NOMO-1 treated with dmso at 0.1 percent for 144 hours (cell line): ENCODE measurements at regions not wholly inside any gene's neighbourhood (a gene's known extent, or its start where the extent isn't known, plus 50 kb on each side); places are given as distances from the start of the nearest gene placed in this dataset.

ENCODE experiments used
- DNase-seq: peaks from one replicate; lab custom pipeline; 2025; ENCODE audit not compliant: unreplicated experiment; lab: John Stamatoyannopoulos, UW

- no peak for DNase-seq
Observed at GRCh38 chr9:38164659-38165221, 95.7 kb upstream of the SHB start.

GRCh38 chr9:38163518-38163917 is 94.5 kb upstream of the SHB start:
- DNase-seq: no peak

DNA sequence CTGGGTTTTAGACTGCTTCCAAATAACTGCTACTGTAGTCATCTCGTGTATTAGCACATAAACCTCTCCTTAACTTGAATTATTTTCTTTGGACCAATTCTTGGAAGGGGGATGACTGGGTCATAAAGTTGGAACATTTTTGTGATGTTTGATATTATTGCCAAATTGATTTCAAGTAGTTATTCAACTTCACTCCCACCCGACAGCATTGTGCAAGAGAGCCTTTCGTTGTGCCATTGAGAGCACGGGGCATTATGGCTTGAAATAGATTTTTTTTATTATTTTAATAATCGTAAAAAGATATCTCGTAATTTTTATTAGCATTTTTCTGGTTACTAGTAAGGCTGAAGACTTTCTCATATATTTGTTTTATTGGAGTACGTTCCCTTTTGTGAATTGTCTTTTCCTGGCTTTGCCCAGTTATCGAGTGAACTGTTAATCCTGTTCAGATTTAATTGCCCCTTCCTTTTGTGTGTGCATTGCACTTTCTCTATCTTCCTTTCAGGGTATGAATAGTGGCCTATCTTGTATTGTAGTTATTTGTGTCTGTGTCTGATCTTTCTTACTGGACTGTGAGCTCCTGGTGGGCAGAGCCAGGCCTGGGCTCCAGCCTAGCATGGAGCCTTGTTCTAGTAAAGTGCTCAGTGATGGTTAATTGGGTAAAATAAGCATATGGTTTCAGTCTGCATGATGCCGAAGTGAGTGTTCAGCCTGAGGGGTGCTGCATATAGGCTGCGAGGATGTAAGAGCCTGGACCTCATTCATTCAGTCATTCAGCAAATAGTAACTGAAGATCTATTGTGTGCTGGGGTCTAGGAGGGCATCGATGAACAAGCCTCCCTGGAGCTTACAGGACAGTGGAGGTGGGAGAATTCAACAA is 93.5 kb upstream of the SHB start:
- DNase-seq: no peak

DNA sequence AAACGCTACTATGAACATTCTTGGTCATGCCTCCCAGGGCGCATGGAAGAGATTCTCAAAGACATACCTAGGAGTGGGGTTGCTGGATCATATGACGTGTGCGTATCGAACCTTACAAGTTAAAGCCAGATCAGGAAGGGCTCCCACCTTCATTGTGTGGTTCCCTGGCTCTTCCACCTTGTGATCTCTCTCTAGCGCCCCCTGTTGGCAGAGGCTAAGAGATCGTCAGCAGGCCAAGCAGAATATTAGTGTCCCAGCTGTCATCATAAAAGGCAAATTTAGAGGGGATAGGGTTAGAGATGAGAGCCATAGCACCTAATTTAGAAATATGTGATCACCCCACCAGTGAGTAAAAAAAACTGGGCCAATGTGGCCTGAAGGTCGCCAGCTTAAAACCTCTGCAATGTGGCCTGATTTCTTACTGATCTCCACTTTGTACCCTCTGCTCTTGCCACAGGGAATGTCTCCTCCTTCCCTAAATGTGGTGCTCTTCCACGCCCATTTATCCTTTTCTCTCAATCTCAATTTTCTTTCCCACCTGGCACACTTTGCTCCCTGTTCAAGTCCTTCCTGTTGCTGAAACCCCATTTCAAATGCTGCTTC is 91.7 kb upstream of the SHB start:
- no peak for DNase-seq

GRCh38 chr9:38159599-38159998 is 90.6 kb upstream of the SHB start:
- no peak for DNase-seq

DNA sequence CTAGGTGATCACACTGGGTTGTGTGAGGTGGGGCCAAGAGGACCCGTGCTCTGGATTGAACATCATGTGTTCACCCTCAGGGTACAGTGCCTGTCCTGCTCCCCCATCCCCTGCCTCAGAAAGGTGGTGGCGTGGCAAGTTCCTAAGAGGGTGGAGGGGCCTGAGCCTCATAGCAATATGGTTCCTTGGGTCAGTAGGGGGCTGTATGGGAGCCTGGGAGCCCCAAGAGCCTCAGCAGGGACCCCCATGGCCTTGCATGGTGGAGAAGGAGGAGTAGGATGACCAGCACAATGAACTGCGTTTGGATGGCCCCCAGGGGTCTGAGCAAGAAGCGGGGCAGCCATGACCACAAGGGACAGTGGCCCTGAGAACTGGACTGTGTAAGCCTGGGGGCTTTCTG is 89.6 kb upstream of the SHB start:
- DNase-seq: no peak

GRCh38 chr9:38157711-38158110 is 88.7 kb upstream of the SHB start:
- no peak for DNase-seq

DNA sequence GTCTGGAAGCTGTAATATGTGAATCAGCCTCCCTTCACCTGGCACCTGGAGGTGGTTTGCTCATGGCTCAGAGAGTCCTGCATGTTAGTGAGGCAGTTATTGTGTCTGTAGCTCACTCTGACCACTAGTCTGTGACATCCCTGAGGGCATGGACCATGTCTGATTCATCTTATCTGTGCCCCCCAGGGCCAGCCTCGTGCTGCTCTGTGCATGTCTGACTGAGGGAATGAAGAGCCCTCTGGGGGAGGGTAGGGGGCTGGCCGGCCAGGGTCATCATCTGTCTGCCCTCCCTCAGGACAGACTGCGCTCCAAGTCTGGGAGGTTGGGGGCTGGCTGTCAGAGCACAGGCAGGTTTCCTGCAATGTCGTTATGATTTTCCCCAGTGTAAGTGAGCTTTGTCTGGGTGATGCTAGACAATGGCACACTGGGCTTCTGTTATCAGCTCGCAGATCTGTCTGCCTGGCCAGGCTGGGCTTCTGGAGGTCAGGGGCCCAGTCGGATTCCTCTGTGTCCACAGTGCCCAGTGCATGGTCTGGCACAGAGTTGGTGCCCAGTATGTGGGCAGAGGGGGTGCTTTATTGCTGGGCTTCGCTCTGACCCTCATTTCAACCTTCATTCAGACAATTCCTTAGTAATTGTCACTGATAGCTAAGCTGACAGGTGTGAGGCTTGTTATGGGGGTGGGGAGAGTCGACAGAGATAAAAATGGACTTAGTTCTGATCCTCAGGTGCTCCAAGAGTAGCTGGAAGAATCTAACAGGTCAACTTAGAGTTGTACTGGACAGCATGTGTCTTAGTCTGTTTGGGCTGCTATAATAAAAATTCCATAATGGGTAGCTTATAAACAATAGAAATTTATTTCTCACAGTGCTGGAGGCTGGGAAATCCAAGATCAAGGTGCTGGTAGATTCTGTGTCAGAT is 85.7 kb upstream of the SHB start:
- DNase-seq: no peak

- no peak for DNase-seq
Observed at GRCh38 chr9:38153910-38154291, 84.9 kb upstream of the SHB start.

- no peak for DNase-seq
Observed at GRCh38 chr9:38153152-38153909, 84.3 kb upstream of the SHB start.

DNA sequence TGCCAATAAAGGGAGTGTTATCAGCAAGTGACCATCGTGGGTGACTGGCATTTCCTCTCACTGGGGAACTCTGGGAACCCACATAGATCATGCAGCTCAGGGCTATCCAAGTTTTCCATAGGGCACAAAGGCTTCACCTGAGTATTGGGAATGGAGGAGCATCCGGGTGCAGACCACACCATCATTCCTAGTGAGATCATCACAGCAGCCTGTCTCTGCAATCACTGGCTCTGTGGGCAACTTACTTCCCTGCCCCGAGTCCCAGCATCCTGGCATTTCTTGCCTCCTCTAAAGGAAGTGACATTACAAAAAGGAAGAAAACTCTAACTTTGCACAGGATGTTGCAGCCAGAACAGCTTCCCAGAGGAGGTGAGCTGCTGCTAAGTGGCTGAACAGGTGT is 80.6 kb upstream of the SHB start:
- no peak for DNase-seq

- DNase-seq: no peak
Observed at GRCh38 chr9:38146844-38147243, 77.8 kb upstream of the SHB start.

GRCh38 chr9:38145526-38146053 is 76.6 kb upstream of the SHB start:
- DNase-seq: no peak

DNA sequence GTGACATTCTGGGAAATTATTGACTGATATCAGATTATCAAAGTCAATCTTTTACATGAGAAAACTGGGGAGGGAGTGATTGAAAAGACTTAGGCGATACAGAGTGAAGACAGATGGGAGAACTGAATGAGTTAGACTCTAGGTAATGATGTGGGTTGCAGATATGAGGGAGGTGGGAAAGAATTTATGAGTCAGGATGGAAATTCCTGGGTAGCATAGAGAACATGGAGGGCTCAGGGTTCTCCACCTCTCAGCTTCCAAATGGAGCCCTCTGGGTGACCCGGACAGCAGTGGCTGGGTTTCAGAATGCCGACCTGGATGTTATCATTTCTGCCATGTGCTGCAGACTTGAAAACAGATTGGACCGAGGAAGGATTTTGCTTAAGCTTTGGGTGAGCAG is 75.4 kb upstream of the SHB start:
- DNase-seq: no peak

DNA sequence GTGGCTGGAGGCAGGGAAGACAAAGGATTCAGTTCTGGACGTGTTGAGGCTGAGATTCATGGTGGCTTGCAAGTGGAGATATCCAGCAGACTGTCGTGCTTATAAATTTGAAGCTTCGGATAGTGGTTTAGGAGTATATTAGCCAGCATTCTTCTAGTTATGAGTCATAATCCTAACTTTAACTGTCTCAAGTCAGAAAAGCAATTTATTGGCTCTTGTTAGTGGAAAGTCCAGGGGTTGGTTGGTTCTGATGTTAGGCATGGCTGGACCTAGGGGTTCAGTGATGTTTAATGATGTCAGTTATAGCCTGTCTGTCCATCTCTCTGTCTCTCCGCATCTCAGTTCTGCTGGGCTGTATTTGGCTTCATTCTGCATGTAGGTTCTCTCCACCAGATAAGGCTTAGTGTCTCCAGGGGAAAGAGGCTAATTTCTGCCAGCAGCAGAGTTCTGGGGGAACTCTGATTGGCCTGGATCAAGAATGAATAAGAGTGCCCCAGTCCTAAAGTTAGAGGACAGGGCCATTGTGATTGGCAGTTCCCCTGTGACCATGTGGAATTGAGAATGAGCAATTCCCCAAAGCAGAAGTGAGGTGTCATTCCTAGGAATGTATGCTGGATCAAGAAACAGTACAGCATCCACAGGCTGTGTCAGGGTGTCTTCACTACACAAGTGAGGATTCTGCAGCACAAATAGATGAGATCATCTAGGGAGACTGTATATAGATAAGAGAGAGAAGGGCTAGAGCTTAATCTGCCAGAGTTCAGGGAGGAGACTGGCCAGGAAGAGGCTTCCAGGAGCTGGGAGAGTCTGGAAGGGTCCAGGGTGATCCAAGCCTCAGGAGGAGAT is 72.9 kb upstream of the SHB start:
- DNase-seq: no peak

- no peak for DNase-seq
Observed at GRCh38 chr9:38138276-38138675, 69.2 kb upstream of the SHB start.

DNA sequence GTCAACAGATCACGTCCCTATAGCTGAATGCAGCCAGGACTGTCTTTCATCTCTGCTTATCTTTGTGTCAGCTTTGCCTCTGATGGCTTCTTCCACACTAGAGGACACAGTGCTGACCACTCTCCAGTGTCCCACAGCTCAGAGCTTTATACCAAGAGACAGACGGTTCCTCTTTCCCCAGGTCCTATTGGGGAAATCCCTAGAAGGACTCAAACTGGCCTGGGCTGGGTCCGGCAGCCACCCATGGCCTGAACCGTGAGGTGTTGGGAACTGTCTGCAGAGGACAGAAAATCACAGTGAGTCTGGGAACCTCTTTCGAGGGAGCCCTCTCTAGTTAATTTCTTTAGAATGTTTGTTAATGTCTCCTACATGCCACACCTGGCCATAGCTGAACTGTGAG is 68.3 kb upstream of the SHB start:
- DNase-seq: no peak

- no peak for DNase-seq
Observed at GRCh38 chr9:38136386-38136785, 67.4 kb upstream of the SHB start.

DNA sequence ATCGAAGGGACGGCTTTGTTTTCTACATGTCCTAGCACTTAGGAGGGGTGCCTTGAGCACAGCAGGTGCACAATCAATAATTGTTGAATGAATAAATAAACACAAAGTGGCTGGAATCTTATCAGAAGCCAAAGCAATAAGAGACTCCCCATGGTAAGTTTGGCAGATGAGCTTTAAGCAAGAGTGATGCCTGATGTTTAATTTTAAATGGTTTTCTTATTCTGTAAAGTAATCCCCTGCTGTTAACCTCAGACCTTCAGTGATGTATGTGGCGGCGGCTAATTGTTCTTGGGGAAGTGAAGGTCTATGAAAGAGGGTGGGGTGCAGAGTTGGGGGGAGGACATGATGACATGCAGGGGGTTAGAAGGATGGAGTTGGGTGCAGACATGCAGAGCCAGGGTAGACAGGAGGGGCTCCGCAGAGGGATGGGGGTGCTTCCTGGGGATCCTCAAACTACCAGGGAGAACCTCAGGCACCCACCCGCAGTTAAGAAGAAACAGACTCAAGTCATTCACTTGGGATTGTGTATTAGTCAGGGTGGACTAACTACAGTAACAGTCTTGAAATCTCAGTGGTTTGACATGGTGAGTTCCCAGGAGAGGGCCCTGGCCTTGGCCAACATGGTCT is 65.7 kb upstream of the SHB start:
- DNase-seq: no peak
